Non-pigmented ciliary epithelial cell (primary cell): ENCODE measurements at regions not wholly inside any gene's neighbourhood (a gene's known extent, or its start where the extent isn't known, plus 50 kb on each side); places are given as distances from the start of the nearest gene placed in this dataset.
A peak's percentile ranks its signal among the peaks of the same experiment; 100 is the strongest.
"Not testable (repeated sequence)": the region's sequence is repeated elsewhere in the genome, so short reads cannot be mapped to it uniquely, and the experiment has no call there.

ENCODE experiments used
- DNase-seq: peaks from one replicate; pipeline ENCODE4 v3.0.0-alpha.2; 2010; ENCODE audit warnings: low read depth

- not testable (repeated sequence) for DNase-seq
These were observed 120.7 kb upstream of the NIPA1 start for GRCh38 chr15:22665711-22666110.

- peak; percentile 22 for DNase-seq
These were observed 101.7 kb upstream of the NIPA1 start for GRCh38 chr15:22684786-22685185.

GRCh38 chr15:22699881-22700280, 86.6 kb upstream of the NIPA1 start:
- DNase-seq: not testable (repeated sequence)

GRCh38 chr15:22710831-22711341, 75.6 kb upstream of the NIPA1 start:
- DNase-seq: not testable (repeated sequence)

- DNase-seq: not testable (repeated sequence)
These were observed 72.5 kb upstream of the NIPA1 start for GRCh38 chr15:22713933-22714332.

- not testable (repeated sequence) for DNase-seq
These were observed 71.9 kb upstream of the NIPA1 start for GRCh38 chr15:22714358-22715132.

GRCh38 chr15:22715133-22715845, 71.2 kb upstream of the NIPA1 start:
- DNase-seq: not testable (repeated sequence)

GRCh38 chr15:22719980-22720379, 66.5 kb upstream of the NIPA1 start:
- DNase-seq: not testable (repeated sequence)

GRCh38 chr15:22726104-22726503, 60.3 kb upstream of the NIPA1 start:
- DNase-seq: not testable (repeated sequence)

- DNase-seq: not testable (repeated sequence)
These were observed 51.4 kb upstream of the NIPA1 start for GRCh38 chr15:22735067-22735466.

GRCh38 chr15:22735781-22736180, 50.7 kb upstream of the NIPA1 start:
- DNase-seq: peak; percentile 14

- not testable (repeated sequence) for DNase-seq
These were observed 50.2 kb upstream of the NIPA1 start for GRCh38 chr15:22736200-22736599.
